ENCODE measurements at regions not wholly inside any gene's neighbourhood (a gene's known extent, or its start where the extent isn't known, plus 50 kb on each side); places are given as distances from the start of the nearest gene placed in this dataset.
A peak's percentile ranks its signal among the peaks of the same experiment; 100 is the strongest.

- DNase-seq = no peak
These were observed 146.2 kb upstream of the OSR1 start for GRCh38 chr2:19504400-19505198.

GRCh38 chr2:19503915-19504314 lies 145.5 kb upstream of the OSR1 start:
- DNase-seq = no peak

GRCh38 chr2:19503406-19503805 lies 145.0 kb upstream of the OSR1 start:
- DNase-seq = no peak

- no peak for DNase-seq
These were observed 141.7 kb upstream of the OSR1 start for GRCh38 chr2:19500126-19500525.

GRCh38 chr2:19496646-19497045 lies 138.2 kb upstream of the OSR1 start:
- DNase-seq = no peak

GRCh38 chr2:19494241-19494640 lies 135.8 kb upstream of the OSR1 start:
- DNase-seq = no peak

- DNase-seq = no peak
These were observed 133.4 kb upstream of the OSR1 start for GRCh38 chr2:19491796-19492195.

- no peak for DNase-seq
These were observed 132.5 kb upstream of the OSR1 start for GRCh38 chr2:19490846-19491435.

GRCh38 chr2:19488009-19488691 lies 129.7 kb upstream of the OSR1 start:
- DNase-seq = no peak

- DNase-seq = no peak
These were observed 126.3 kb upstream of the OSR1 start for GRCh38 chr2:19484736-19485135.

GRCh38 chr2:19480673-19481072 lies 122.2 kb upstream of the OSR1 start:
- no peak for DNase-seq

GRCh38 chr2:19479666-19480065 lies 121.2 kb upstream of the OSR1 start:
- no peak for DNase-seq

GRCh38 chr2:19478409-19478808 lies 120.0 kb upstream of the OSR1 start:
- DNase-seq = no peak

GRCh38 chr2:19476327-19476726 lies 117.9 kb upstream of the OSR1 start:
- DNase-seq = no peak

GRCh38 chr2:19474128-19474527 lies 115.7 kb upstream of the OSR1 start:
- peak in 14 of 56 donors; percentile 1 to 46 (median 4) for DNase-seq

GRCh38 chr2:19473350-19473749 lies 114.9 kb upstream of the OSR1 start:
- no peak for DNase-seq

- DNase-seq = no peak
These were observed 114.1 kb upstream of the OSR1 start for GRCh38 chr2:19472391-19472978.

- DNase-seq = no peak
These were observed 113.1 kb upstream of the OSR1 start for GRCh38 chr2:19471491-19471890.

GRCh38 chr2:19465978-19466377 lies 107.6 kb upstream of the OSR1 start:
- no peak for DNase-seq

- DNase-seq = no peak
These were observed 103.8 kb upstream of the OSR1 start for GRCh38 chr2:19462256-19462645.

- no peak for DNase-seq
These were observed 103.3 kb upstream of the OSR1 start for GRCh38 chr2:19461504-19462255.

- DNase-seq = no peak
These were observed 102.3 kb upstream of the OSR1 start for GRCh38 chr2:19460761-19461160.

Measured in amygdala (tissue), 56 donors.